Stimulated activated naive CD8-positive, alpha-beta T cell treated with anti-CD3 and anti-CD28 coated beads, Interleukin-15, Interleukin-2, amounts not matched to agents 100 ng/mL and 50 ng/mL, for 24 hours (primary cell): ENCODE measurements at regions not wholly inside any gene's neighbourhood (a gene's known extent, or its start where the extent isn't known, plus 50 kb on each side); places are given as distances from the start of the nearest gene placed in this dataset.
"Not testable (repeated sequence)": the region's sequence is repeated elsewhere in the genome, so short reads cannot be mapped to it uniquely, and the experiment has no call there.

Experiments
- H3K27ac Mint-ChIP-seq: one replicate; pipeline ENCODE4 v1.8.0; 2021; ENCODE audit warnings: mild to moderate bottlenecking, mixed read lengths
- H3K27me3 Mint-ChIP-seq: one replicate; pipeline ENCODE4 v1.8.0; 2021; ENCODE audit warnings: mixed read lengths
- H3K36me3 Mint-ChIP-seq: one replicate; pipeline ENCODE4 v1.8.0; 2021; ENCODE audit warnings: low read depth, mixed read lengths
- H3K4me1 Mint-ChIP-seq: one replicate; pipeline ENCODE4 v1.8.0; 2021; ENCODE audit warnings: low read depth, mixed read lengths
- H3K4me3 Mint-ChIP-seq: one replicate; pipeline ENCODE4 v1.8.0; 2021; ENCODE audit warnings: mild to moderate bottlenecking, mixed read lengths
- H3K9me3 Mint-ChIP-seq: one replicate; pipeline ENCODE4 v1.8.0; 2021; ENCODE audit warnings: mixed read lengths

DNA sequence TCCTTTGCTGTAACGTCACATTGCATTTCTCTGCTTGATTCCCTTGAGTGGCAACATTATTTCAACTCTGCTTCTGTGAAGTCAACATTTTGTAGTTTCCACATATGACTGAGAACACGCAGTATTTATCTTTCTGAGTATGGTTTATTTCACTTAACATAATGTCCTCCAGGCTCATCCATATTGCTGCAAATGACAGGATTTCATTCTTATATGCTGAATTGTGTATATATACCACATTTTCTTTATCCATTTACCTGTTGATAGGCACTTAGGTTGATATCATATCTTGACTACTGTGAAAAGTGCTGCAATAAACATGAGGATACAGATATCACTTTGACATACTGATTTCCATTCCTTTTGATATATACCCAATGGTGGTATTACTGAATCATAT is 878.5 kb downstream of the PLOD2 start:
- Mint-ChIP-seq H3K9me3 (peaks cover 13% of the 10 kb centered on the region), H3K4me1 (no peaks in the 10 kb centered on the region), H3K27me3 (no peaks in the 10 kb centered on the region), H3K4me3 (no peak overlapping the region), H3K36me3 (no peaks in the 10 kb centered on the region), H3K27ac (no peak overlapping the region)

DNA sequence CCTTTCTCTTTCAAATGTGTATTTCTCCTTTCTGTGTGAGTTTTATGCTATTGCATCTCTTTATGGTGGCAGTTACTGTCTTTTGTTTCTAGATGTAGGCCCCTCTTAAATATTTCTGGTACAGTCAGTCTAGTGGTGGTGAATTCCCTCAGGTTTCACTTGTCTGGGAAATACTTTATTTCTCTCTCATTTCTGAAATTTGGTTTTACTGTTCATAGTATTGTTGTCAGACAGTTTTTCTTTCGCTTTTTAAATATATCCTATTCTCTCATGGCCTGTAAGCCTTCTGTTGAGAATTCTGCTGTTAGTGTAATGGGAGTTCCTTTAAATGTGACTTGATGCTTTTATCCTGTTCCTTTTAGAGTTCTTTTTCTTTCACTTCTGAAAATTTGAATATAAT is 874.0 kb downstream of the PLOD2 start:
- Mint-ChIP-seq H3K4me1 (no peaks in the 10 kb centered on the region), H3K27ac (no peak overlapping the region), H3K27me3 (no peaks in the 10 kb centered on the region), H3K36me3 (no peaks in the 10 kb centered on the region), H3K4me3 (no peak overlapping the region), H3K9me3 (peaks cover 9% of the 10 kb centered on the region)

DNA sequence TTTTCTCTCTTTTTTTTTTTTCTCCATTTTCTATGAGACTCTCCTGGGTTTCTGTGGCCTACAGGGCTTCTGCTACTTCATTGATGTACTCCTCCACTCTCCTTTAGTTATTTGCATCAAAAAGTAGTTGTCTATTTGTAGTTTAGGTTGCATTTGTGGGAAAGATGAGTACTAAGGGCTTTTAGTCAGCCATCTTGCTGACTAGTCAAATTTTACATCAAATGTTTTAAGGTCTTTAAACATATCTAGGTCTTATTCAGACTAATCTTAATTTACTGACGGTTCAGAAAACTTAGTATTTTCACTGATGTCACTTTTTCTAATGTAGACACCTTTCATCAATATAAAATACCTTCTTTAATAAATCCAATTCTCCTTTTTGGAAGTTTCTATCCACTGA is 871.0 kb downstream of the PLOD2 start:
- Mint-ChIP-seq H3K9me3 (peaks cover 4% of the 10 kb centered on the region), H3K4me1 (no peaks in the 10 kb centered on the region), H3K27me3 (no peaks in the 10 kb centered on the region), H3K36me3 (no peaks in the 10 kb centered on the region), H3K27ac (no peak overlapping the region), H3K4me3 (no peak overlapping the region)

DNA sequence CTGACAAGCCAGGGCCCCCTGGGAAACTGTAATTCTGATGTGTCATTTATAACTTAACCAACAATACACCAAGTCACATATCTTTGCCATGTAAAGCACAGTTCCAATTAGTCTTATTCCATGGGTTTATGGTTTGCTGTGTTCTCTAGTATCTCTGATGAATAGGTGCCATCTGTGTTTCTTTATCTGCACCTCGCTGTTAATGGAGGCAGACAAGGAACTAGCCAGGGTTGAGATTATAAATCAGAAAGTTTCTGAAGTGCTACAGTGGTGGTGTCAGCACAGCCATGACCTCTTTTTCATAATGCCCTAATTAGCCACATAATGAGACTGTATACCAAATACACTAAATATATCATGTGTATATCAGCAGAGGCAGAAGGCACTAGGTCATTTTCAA is 866.4 kb downstream of the PLOD2 start:
- Mint-ChIP-seq H3K27me3 (no peaks in the 10 kb centered on the region), H3K4me3 (no peak overlapping the region), H3K4me1 (no peaks in the 10 kb centered on the region), H3K36me3 (no peaks in the 10 kb centered on the region), H3K27ac (no peak overlapping the region), H3K9me3 (peaks cover 4% of the 10 kb centered on the region)

DNA sequence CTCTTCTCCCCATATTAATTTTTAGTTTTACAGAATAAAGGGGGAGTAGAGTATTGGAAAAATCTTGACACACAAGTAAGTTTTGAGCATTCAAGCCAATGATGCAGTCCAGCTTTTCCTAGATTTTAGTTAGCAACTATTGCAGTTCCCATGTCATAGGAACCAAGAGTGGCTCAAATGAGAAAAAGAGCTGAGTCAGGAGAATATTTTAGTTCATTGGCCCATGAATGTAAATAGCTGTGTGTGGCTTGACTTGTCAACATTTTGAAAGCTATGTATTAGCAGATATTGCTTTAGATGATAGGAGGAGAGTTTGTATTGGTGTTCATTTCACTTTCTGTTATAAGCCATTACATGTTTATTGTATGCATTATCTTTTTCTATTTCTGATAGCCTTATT is 853.7 kb downstream of the PLOD2 start:
- no peaks in the 10 kb centered on the region for H3K36me3 Mint-ChIP-seq
- H3K27ac Mint-ChIP-seq = no peak overlapping the region
- H3K4me1 Mint-ChIP-seq = no peaks in the 10 kb centered on the region
- H3K4me3 Mint-ChIP-seq = no peak overlapping the region
- no peaks in the 10 kb centered on the region for H3K27me3 Mint-ChIP-seq
- peaks cover 8% of the 10 kb centered on the region for H3K9me3 Mint-ChIP-seq

DNA sequence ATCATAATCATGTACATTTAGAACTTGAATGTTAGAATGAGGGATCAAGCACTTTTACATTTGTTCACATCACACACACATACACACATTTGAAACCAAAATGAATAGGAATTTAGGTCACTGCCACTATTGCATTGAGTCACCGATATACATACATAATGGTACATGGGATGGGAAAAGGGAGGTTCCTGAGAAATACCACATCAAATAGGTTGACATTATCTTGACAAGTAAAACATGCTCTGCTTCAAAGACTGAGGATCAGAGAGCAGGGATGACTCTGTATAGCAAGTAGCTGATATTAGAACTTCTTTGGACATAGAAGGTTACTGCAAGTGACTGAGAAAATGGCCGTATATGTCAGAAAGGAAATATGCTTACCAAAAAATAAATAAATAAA is 847.2 kb downstream of the PLOD2 start:
- H3K27me3 Mint-ChIP-seq = no peaks in the 10 kb centered on the region
- no peak overlapping the region for H3K4me3 Mint-ChIP-seq
- no peak overlapping the region for H3K27ac Mint-ChIP-seq
- no peaks in the 10 kb centered on the region for H3K36me3 Mint-ChIP-seq
- H3K9me3 Mint-ChIP-seq = peaks cover 4% of the 10 kb centered on the region
- no peaks in the 10 kb centered on the region for H3K4me1 Mint-ChIP-seq

DNA sequence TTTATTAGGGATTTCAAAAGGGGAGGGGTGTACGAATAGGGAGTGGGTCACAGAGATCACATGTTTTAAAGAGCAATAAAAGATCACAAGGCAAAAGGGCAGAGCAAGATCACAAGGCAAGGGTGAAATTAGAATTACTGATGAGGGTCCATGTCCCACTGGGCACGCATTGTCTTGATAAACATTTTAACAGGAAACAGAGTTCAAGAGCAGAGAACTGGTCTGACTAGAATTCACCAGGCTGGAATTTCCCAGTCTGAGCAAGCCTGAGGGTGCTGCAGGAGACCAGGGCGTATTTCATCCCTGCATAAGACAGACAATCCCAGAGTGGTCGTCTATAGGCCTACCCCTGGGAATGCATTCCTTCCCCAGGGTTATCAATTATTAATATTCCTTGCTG is 844.7 kb downstream of the PLOD2 start:
- not testable (repeated sequence) for H3K27me3 Mint-ChIP-seq, H3K4me1 Mint-ChIP-seq, H3K36me3 Mint-ChIP-seq, H3K27ac Mint-ChIP-seq, H3K9me3 Mint-ChIP-seq, H3K4me3 Mint-ChIP-seq

DNA sequence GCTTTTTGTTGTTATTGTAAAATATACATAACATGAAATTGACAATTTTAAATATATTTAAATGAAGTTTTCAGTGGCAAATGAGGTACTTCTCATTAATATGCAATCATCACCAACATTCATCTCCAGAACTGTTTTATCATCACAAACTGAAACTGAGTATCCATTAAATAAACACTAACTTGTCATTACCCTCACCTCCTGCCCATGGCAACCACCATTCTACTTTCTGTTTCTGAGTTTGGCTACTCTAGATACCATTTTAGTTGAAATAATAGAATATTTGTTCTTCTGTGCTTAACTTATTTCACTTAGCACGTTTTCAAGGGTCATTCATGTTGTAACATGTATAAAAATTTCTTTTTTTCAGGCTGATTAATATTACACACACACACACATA is 834.3 kb downstream of the PLOD2 start:
- Mint-ChIP-seq H3K27ac (no peak overlapping the region), H3K4me3 (no peak overlapping the region), H3K4me1 (no peaks in the 10 kb centered on the region), H3K9me3 (no peaks in the 10 kb centered on the region), H3K36me3 (no peaks in the 10 kb centered on the region), H3K27me3 (no peaks in the 10 kb centered on the region)

DNA sequence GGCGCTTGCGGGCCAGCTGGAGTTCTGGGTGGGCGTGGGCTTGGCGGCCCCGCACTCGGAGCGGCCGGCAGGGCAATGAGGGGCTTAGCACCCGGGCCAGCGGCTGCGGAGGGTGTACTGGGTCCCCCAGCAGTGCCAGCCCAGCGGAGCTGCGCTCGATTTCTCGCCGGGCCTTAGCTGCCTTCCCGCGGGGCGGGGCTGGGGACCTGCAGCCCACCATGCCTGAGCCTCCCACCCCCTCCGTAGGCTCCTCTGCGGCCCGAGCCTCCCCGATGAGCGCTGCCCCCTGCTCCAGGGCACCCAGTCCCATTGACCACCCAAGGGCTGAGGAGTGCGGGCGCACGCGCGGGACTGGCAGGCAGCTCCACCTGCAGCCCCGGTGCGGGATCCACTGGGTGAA is 827.6 kb downstream of the PLOD2 start:
- not testable (repeated sequence) for H3K4me3 Mint-ChIP-seq, H3K4me1 Mint-ChIP-seq, H3K9me3 Mint-ChIP-seq, H3K36me3 Mint-ChIP-seq, H3K27me3 Mint-ChIP-seq, H3K27ac Mint-ChIP-seq

DNA sequence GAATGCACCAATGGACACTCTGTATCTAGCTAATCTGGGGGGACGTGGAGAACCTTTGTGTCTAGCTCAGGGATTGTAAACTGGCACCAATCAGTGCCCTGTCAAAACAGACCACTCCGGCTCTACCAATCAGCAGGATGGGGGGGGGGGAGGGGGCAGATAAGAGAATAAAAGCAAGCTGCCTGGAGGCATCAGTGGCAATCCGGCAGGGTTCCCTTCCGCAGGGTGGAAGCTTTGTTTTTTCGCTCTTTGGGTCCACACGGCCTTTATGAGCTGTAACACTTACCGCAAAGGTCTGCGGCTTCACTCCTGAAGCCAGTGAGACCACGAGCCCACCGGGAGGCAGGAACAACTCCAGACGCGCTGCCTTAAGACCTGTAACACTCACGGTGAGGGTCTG is 827.1 kb downstream of the PLOD2 start:
- Mint-ChIP-seq H3K4me3 (no peak overlapping the region), H3K27me3 (no peaks in the 10 kb centered on the region), H3K27ac (no peak overlapping the region), H3K9me3 (no peaks in the 10 kb centered on the region), H3K36me3 (no peaks in the 10 kb centered on the region), H3K4me1 (no peaks in the 10 kb centered on the region)

DNA sequence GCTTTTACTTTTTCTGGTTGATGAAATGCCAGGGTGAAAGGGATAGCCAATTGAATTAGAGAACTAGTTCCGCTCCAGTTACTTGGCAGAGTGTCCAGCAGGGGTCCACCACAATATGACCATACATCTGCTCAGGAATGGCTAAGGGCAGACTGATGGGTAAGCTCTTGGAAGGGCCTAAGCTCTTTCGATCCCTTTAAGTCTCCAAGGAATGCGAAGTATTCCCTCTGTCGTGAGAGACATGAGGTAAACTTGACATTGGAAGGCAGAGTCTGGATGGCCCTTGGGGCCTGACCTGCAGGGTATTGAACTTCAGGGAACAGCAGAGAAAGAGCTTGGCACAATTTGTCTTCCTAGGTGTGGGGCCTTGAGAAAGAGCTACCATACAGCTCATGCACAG is 805.8 kb downstream of the PLOD2 start:
- Mint-ChIP-seq H3K9me3 (peaks cover 22% of the 10 kb centered on the region), H3K4me3 (no peak overlapping the region), H3K27me3 (no peaks in the 10 kb centered on the region), H3K36me3 (no peaks in the 10 kb centered on the region), H3K4me1 (no peaks in the 10 kb centered on the region), H3K27ac (no peak overlapping the region)

DNA sequence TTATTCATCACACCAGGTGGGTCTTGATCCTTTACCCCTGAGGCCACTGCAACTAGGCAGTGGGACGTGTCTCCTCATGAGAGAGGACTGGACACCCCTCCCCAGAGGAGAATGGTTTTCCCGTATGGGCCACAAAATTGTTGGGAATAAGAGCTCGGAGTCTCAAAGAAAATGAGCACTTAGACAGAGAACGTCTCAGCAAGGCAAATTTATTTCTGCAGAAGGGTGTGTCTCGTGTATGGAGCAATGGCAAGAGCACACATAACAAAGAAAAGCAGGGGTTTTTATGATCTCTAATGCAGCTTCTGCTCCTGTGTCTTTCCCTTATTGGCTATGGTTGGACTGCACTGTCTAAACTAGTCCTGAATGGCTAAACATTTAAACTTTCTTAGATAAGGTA is 803.5 kb downstream of the PLOD2 start:
- Mint-ChIP-seq H3K4me3 (no peak overlapping the region), H3K4me1 (no peaks in the 10 kb centered on the region), H3K36me3 (no peaks in the 10 kb centered on the region), H3K27me3 (no peaks in the 10 kb centered on the region), H3K27ac (no peak overlapping the region), H3K9me3 (peaks cover 30% of the 10 kb centered on the region)

DNA sequence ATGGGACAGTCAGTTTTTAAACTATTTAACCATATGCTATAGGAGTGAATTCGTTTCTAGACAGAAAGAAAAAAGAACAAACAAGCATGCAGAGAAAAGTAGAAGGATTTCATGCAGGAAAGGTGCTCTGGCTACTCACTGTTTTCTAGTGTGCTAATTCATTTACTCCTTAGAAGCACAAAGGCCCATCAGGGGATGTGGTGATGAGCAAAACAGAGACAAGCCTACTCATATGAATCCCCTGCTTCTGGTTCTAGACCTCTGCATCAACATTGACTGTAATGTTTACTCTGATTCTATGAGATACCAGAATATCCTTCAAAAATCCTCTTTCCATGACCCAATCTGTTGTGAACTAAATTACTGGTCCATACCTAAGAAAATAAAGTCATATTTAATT is 801.9 kb downstream of the PLOD2 start:
- peaks cover 30% of the 10 kb centered on the region for H3K9me3 Mint-ChIP-seq
- no peak overlapping the region for H3K4me3 Mint-ChIP-seq
- H3K27ac Mint-ChIP-seq = no peak overlapping the region
- H3K27me3 Mint-ChIP-seq = no peaks in the 10 kb centered on the region
- no peaks in the 10 kb centered on the region for H3K4me1 Mint-ChIP-seq
- H3K36me3 Mint-ChIP-seq = no peaks in the 10 kb centered on the region

DNA sequence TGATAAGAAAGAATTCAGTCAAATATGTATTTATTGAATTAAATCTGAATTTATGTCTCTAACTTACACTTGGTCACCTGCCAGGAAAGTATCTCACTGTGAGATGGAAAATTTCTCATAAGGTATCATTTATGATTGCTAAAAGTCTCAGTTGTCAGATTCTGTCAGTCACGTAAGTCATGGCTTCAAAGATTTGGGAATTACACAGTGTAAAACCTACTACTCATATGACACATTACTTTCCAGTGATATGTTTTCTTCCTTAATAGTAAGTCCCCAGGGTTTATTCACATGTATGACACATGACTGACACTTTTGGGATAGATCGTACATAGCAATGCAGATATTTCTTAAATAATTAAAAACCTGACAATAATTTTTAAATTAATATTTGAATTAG is 792.2 kb downstream of the PLOD2 start:
- no peaks in the 10 kb centered on the region for H3K36me3 Mint-ChIP-seq
- H3K27ac Mint-ChIP-seq = no peak overlapping the region
- no peaks in the 10 kb centered on the region for H3K27me3 Mint-ChIP-seq
- no peaks in the 10 kb centered on the region for H3K4me1 Mint-ChIP-seq
- H3K9me3 Mint-ChIP-seq = peaks cover 25% of the 10 kb centered on the region
- H3K4me3 Mint-ChIP-seq = no peak overlapping the region

DNA sequence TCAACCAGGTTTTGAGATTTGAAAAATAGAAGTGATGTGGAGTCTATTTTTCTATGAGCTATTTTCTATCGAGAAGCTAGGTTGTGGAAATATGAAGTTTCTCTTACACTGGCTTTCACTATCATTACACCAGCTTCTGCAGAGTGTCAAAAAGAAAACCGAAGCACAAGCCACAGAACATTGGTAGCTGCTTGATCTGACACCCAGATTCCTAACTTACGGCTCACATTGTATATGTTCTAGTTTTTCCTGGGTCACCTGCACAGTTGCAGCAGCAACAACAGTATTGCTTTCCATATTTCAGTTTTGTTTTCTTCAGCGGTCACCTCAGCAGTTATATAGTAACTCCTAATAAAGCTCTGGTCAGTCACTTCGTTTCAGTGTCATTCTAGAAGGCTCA is 790.1 kb downstream of the PLOD2 start:
- Mint-ChIP-seq H3K9me3 (peaks cover 16% of the 10 kb centered on the region), H3K27ac (no peak overlapping the region), H3K4me3 (no peak overlapping the region), H3K36me3 (no peaks in the 10 kb centered on the region), H3K4me1 (no peaks in the 10 kb centered on the region), H3K27me3 (no peaks in the 10 kb centered on the region)

DNA sequence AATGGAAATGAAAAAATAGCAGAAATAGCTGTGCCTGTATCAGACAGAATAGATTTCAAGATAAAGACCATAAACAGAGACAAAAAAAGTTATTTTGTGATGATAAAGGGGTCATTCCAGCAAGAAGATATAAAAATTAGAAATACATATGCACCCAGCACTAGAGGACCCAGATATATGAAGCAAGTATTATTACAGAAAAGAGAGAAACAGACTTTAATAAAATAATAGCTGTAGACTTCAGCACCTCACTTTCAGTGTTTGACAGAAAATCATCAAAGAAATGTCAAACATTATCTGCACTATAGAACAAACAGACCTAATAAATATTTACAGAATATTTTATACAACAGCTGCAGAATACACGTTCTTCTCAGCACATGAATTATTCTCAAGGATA is 783.7 kb downstream of the PLOD2 start:
- Mint-ChIP-seq H3K9me3 (peaks cover 7% of the 10 kb centered on the region), H3K36me3 (no peaks in the 10 kb centered on the region), H3K27me3 (no peaks in the 10 kb centered on the region), H3K4me3 (no peak overlapping the region), H3K27ac (no peak overlapping the region), H3K4me1 (no peaks in the 10 kb centered on the region)

DNA sequence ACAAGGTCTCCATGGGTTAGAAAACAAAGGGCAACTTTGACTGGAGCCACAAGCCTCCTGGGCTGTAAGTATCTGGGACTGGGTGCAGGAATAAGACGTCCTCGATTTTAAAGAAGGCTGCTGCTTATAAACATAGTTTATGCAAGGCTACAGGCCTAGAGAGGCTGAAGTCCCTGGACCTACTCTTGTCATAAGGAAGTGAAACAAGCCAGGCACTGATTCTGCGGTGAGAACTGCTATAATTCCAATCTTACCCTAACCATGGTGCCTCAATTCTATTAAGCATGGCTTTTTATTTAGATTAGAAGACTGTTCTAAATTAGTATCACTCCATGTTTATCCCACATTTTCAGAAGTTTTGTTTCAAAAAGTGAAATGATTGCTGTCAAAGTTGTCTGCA is 777.6 kb downstream of the PLOD2 start:
- H3K4me3 Mint-ChIP-seq = no peak overlapping the region

More for the DNA sequence above, 777.6 kb downstream of the PLOD2 start:
- peaks cover 6% of the 10 kb centered on the region for H3K9me3 Mint-ChIP-seq
- H3K4me1 Mint-ChIP-seq = no peaks in the 10 kb centered on the region
- no peaks in the 10 kb centered on the region for H3K27me3 Mint-ChIP-seq
- H3K36me3 Mint-ChIP-seq = no peaks in the 10 kb centered on the region
- H3K27ac Mint-ChIP-seq = no peak overlapping the region
